HT1080 (cell line): ENCODE measurements at regions not wholly inside any gene's neighbourhood (a gene's known extent, or its start where the extent isn't known, plus 50 kb on each side); places are given as distances from the start of the nearest gene placed in this dataset.
A peak's percentile ranks its signal among the peaks of the same experiment; 100 is the strongest.
"Not testable (repeated sequence)": the region's sequence is repeated elsewhere in the genome, so short reads cannot be mapped to it uniquely, and the experiment has no call there.

Source experiments
- DNase-seq: peaks from one replicate; pipeline ENCODE4 v3.0.0-alpha.2; 2015; ENCODE audit warnings: low read depth

- DNase-seq = no peak
Measured at GRCh38 chr10:26621243-26621888, 76.1 kb upstream of the PDSS1 start.

- DNase-seq = peak; percentile 5
Measured at GRCh38 chr10:26621889-26622711, 75.4 kb upstream of the PDSS1 start.

- no peak for DNase-seq
Measured at GRCh38 chr10:26622891-26623290, 74.6 kb upstream of the PDSS1 start.

GRCh38 chr10:26624006-26624405 lies 73.5 kb upstream of the PDSS1 start:
- DNase-seq = no peak

- no peak for DNase-seq
Measured at GRCh38 chr10:26626066-26626465, 71.4 kb upstream of the PDSS1 start.

- peak; percentile 7 for DNase-seq
Measured at GRCh38 chr10:26627324-26627723, 70.2 kb upstream of the PDSS1 start.

- no peak for DNase-seq
Measured at GRCh38 chr10:26628395-26628794, 69.1 kb upstream of the PDSS1 start.

GRCh38 chr10:26632171-26632570 lies 65.3 kb upstream of the PDSS1 start:
- DNase-seq = not testable (repeated sequence)

- not testable (repeated sequence) for DNase-seq
Measured at GRCh38 chr10:26634111-26634510, 63.4 kb upstream of the PDSS1 start.

- no peak for DNase-seq
Measured at GRCh38 chr10:26637521-26638275, 59.8 kb upstream of the PDSS1 start.

GRCh38 chr10:26640391-26640790 lies 57.1 kb upstream of the PDSS1 start:
- no peak for DNase-seq

GRCh38 chr10:26642896-26643653 lies 54.4 kb upstream of the PDSS1 start:
- no peak for DNase-seq

- no peak for DNase-seq
Measured at GRCh38 chr10:26647602-26648244, 49.8 kb upstream of the PDSS1 start.
